Upper lobe of right lung (tissue), 1 donor: ENCODE measurements at regions not wholly inside any gene's neighbourhood (a gene's known extent, or its start where the extent isn't known, plus 50 kb on each side); places are given as distances from the start of the nearest gene placed in this dataset.

ENCODE experiments used
- ATAC-seq: fragments of 200-7000 bp; cut with Tn5 transposase; one replicate; pipeline ENCODE4 v1.9.1; 2020; ENCODE audit warnings: mild to moderate bottlenecking, moderate library complexity
- DNase-seq: peaks from one replicate; pipeline ENCODE4 v3.0.0-alpha.2; 2020
- H3K27ac ChIP-seq: fragments of 200-600 bp; one replicate; pipeline ENCODE4 v1.8.0; 2022
- H3K27me3 ChIP-seq: fragments of 200-600 bp; one replicate; pipeline ENCODE4 v1.8.0; 2022; ENCODE audit warnings: mild to moderate bottlenecking
- H3K36me3 ChIP-seq: fragments of 200-600 bp; one replicate; pipeline ENCODE4 v1.8.0; 2022
- H3K4me1 ChIP-seq: fragments of 200-600 bp; one replicate; pipeline ENCODE4 v1.8.0; 2022
- H3K4me3 ChIP-seq: fragments of 200-600 bp; one replicate; pipeline ENCODE4 v1.8.0; 2022; ENCODE audit warnings: mild to moderate bottlenecking
- H3K9me3 ChIP-seq: fragments of 200-600 bp; one replicate; pipeline ENCODE4 v1.8.0; 2022
- CTCF ChIP-seq: fragments of 200-600 bp; IDR thresholded peaks from one replicate; pipeline ENCODE4 v1.8.0; 2022; ENCODE audit warnings: antibody characterized with exemption
- intact Hi-C: fragments of 100-400 bp; cut with DNase I; formaldehyde crosslinking; loops from one replicate; pipeline ENCODE4 v1.11.0; 2022
- donor health status: DM: no; HTN: yes; CAD: no; lungs with severe emphysema.

GRCh38 chr2:13550285-13551231 lies 833.8 kb downstream of the TRIB2 start:
- DNase-seq (no peak), ATAC-seq (no peak)
- Histone ChIP-seq H3K4me3 (no peak overlapping the region), H3K4me1 (no peaks in the 10 kb centered on the region), H3K9me3 (no peaks in the 10 kb centered on the region), H3K36me3 (no peaks in the 10 kb centered on the region), H3K27me3 (no peaks in the 10 kb centered on the region), H3K27ac (no peak overlapping the region)
- intact Hi-C loops = no loop called here
- TF ChIP-seq CTCF = no peak

GRCh38 chr2:13558368-13558767 lies 841.6 kb downstream of the TRIB2 start:
- no peaks in the 10 kb centered on the region for H3K36me3 ChIP-seq
- H3K4me1 ChIP-seq = no peaks in the 10 kb centered on the region
- no peak for TF ChIP-seq CTCF
- no peaks in the 10 kb centered on the region for H3K9me3 ChIP-seq
- intact Hi-C loops = no loop called here
- H3K27ac ChIP-seq = no peak overlapping the region
- ATAC-seq (no peak), DNase-seq (no peak)
- no peak overlapping the region for H3K4me3 ChIP-seq
- H3K27me3 ChIP-seq = no peaks in the 10 kb centered on the region

GRCh38 chr2:13560322-13560721 lies 843.6 kb downstream of the TRIB2 start:
- Histone ChIP-seq H3K4me1 (no peaks in the 10 kb centered on the region), H3K9me3 (no peaks in the 10 kb centered on the region), H3K36me3 (no peaks in the 10 kb centered on the region), H3K27ac (no peak overlapping the region), H3K27me3 (no peaks in the 10 kb centered on the region), H3K4me3 (no peak overlapping the region)
- no peak for TF ChIP-seq CTCF
- ATAC-seq (no peak), DNase-seq (no peak)
- intact Hi-C loops = no loop called here

- Histone ChIP-seq H3K4me1 (no peaks in the 10 kb centered on the region), H3K9me3 (no peaks in the 10 kb centered on the region), H3K27me3 (no peaks in the 10 kb centered on the region), H3K4me3 (no peak overlapping the region), H3K36me3 (no peaks in the 10 kb centered on the region), H3K27ac (no peak overlapping the region)
- no peak for TF ChIP-seq CTCF
- DNase-seq (no peak), ATAC-seq (no peak)
- intact Hi-C loops = no loop called here
Observed at GRCh38 chr2:13572466-13572865, 855.7 kb downstream of the TRIB2 start.

GRCh38 chr2:13574831-13575230 lies 858.1 kb downstream of the TRIB2 start:
- intact Hi-C loops = no loop called here

More at GRCh38 chr2:13574831-13575230, 858.1 kb downstream of the TRIB2 start:
- no peak for TF ChIP-seq CTCF
- DNase-seq (no peak), ATAC-seq (no peak)
- H3K4me1 ChIP-seq = no peaks in the 10 kb centered on the region
- H3K4me3 ChIP-seq = no peak overlapping the region
- no peak overlapping the region for H3K27ac ChIP-seq
- no peaks in the 10 kb centered on the region for H3K36me3 ChIP-seq
- H3K27me3 ChIP-seq = no peaks in the 10 kb centered on the region
- H3K9me3 ChIP-seq = no peaks in the 10 kb centered on the region
